ENCODE measurements at regions not wholly inside any gene's neighbourhood (a gene's known extent, or its start where the extent isn't known, plus 50 kb on each side); places are given as distances from the start of the nearest gene placed in this dataset.

DNA sequence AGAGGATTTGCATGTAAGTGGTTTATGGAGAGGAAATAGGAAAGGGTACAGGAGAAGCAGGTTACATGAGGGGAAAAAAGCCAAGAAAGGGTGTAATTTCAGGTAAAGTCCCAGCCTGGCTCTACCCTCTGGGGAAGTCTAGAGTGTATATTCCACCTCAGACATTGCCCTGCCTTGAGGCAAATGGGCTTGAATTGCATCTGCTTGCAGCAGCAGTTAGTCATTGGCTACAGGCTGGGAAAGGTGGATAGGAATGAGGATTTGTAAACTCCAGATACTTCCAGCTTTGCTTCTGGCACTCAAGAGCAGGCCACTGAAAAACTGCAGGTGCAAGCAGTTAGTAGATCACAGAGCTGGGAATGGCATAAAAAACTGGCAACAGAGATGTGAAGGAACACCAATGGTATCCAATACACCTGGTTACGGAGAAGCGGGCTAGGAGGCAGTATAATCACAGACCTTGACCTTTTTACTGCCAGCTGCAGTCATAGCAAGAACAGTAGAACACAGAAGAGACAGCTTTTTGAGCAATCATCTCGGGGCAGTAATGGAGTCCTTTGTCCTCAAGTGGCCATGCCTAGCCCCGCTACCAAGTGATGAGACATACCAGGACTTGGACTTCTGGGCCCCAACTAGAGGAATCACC lies 226.9 kb upstream of the NRIP1 start:
- Histone ChIP-seq H3K9me3 (ENCODE audit: control insufficient read depth, insufficient read depth, low read depth, low read length) (no peaks in the 10 kb centered on the region), H3K4me1 (ENCODE audit: control insufficient read depth, insufficient read depth, low read length) (no peaks in the 10 kb centered on the region), H3K4me3 (ENCODE audit: low read depth in 2 of 2, low read length in 2 of 2) (no peak overlapping the region), H3K27ac (ENCODE audit: low read length) (no peak overlapping the region), H3K36me3 (ENCODE audit: control insufficient read depth, insufficient read depth, low read length) (no peaks in the 10 kb centered on the region), H3K27me3 (ENCODE audit: control insufficient read depth, insufficient read depth, low read length) (no peaks in the 10 kb centered on the region)
- ChIA-PET POLR2A (no interaction called here), CTCF (no interaction called here)
- ATAC-seq (no peak), DNase-seq (ENCODE audit: low read depth, low spot score) (no peak)
- in situ Hi-C loops (cut with HindIII; ENCODE audit: low pct_unique_long_range_greater_than_20kb, low sequenced_read_pairs): no loop called here
- TF ChIP-seq TCF7L2 (IDR thresholded peaks at IDR 0.05; ENCODE audit: low read depth, low read length) (no peak), SIN3A (IDR thresholded peaks at IDR 0.05; ENCODE audit: borderline replicate concordance, insufficient read depth, low read depth, low read length) (no peak), POLR2AphosphoS5 (IDR thresholded peaks at IDR 0.05; ENCODE audit: low read depth, low read length) (no peak)
- TF ChIP-seq, protein P1, sequence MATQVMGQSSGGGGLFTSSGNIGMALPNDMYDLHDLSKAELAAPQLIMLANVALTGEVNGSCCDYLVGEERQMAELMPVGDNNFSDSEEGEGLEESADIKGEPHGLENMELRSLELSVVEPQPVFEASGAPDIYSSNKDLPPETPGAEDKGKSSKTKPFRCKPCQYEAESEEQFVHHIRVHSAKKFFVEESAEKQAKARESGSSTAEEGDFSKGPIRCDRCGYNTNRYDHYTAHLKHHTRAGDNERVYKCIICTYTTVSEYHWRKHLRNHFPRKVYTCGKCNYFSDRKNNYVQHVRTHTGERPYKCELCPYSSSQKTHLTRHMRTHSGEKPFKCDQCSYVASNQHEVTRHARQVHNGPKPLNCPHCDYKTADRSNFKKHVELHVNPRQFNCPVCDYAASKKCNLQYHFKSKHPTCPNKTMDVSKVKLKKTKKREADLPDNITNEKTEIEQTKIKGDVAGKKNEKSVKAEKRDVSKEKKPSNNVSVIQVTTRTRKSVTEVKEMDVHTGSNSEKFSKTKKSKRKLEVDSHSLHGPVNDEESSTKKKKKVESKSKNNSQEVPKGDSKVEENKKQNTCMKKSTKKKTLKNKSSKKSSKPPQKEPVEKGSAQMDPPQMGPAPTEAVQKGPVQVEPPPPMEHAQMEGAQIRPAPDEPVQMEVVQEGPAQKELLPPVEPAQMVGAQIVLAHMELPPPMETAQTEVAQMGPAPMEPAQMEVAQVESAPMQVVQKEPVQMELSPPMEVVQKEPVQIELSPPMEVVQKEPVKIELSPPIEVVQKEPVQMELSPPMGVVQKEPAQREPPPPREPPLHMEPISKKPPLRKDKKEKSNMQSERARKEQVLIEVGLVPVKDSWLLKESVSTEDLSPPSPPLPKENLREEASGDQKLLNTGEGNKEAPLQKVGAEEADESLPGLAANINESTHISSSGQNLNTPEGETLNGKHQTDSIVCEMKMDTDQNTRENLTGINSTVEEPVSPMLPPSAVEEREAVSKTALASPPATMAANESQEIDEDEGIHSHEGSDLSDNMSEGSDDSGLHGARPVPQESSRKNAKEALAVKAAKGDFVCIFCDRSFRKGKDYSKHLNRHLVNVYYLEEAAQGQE (IDR thresholded peaks at IDR 0.05; ENCODE audit: insufficient read depth in 1 of 2, low read depth in 2 of 2, low read length in 1 of 2): no peak
- TF ChIP-seq, protein P2, sequence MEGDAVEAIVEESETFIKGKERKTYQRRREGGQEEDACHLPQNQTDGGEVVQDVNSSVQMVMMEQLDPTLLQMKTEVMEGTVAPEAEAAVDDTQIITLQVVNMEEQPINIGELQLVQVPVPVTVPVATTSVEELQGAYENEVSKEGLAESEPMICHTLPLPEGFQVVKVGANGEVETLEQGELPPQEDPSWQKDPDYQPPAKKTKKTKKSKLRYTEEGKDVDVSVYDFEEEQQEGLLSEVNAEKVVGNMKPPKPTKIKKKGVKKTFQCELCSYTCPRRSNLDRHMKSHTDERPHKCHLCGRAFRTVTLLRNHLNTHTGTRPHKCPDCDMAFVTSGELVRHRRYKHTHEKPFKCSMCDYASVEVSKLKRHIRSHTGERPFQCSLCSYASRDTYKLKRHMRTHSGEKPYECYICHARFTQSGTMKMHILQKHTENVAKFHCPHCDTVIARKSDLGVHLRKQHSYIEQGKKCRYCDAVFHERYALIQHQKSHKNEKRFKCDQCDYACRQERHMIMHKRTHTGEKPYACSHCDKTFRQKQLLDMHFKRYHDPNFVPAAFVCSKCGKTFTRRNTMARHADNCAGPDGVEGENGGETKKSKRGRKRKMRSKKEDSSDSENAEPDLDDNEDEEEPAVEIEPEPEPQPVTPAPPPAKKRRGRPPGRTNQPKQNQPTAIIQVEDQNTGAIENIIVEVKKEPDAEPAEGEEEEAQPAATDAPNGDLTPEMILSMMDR (IDR thresholded peaks at IDR 0.05): no peak
- intact Hi-C loops (cut with micrococcal nuclease; ENCODE audit: unreplicated experiment): no loop called here
- no TSS peak for BruUV-seq (replicated peaks)

DNA sequence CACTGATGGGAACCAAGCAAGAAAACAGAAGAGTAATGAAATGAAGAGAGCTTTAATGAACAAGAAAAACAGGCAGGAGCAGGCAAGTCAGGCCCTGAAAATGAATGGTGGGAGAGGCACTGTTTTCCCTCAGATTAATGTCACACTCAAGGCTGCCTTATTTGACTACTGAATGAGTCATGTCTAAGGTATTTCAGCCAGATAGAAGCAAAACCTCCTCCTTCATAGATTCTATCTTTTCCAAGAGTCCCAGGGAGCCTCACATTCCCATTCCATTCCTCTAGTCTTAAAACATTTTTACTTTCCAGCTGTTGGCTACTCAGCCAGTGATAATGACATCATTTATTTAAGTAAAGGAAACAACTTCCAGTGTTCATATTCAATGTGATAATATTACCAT lies 228.4 kb upstream of the NRIP1 start:
- intact Hi-C loops (cut with micrococcal nuclease; ENCODE audit: unreplicated experiment) (no loop called here), in situ Hi-C loops (cut with HindIII; ENCODE audit: low pct_unique_long_range_greater_than_20kb, low sequenced_read_pairs) (no loop called here)
- ATAC-seq (peak; percentile 60; the same call in 1 of the 2 replicates), DNase-seq (ENCODE audit: low read depth, low spot score) (peak; percentile 17)
- Histone ChIP-seq H3K4me3 (ENCODE audit: low read depth in 2 of 2, low read length in 2 of 2) (no peak overlapping the region), H3K9me3 (ENCODE audit: control insufficient read depth, insufficient read depth, low read depth, low read length) (no peaks in the 10 kb centered on the region), H3K4me1 (ENCODE audit: control insufficient read depth, insufficient read depth, low read length) (no peaks in the 10 kb centered on the region), H3K36me3 (ENCODE audit: control insufficient read depth, insufficient read depth, low read length) (no peaks in the 10 kb centered on the region), H3K27me3 (ENCODE audit: control insufficient read depth, insufficient read depth, low read length) (no peaks in the 10 kb centered on the region), H3K27ac (ENCODE audit: low read length) (no peak overlapping the region)
- TF ChIP-seq TCF7L2 (IDR thresholded peaks at IDR 0.05; ENCODE audit: low read depth, low read length): no peak
- TF ChIP-seq, protein P2 (IDR thresholded peaks at IDR 0.05): no peak
- TF ChIP-seq, protein P1 (IDR thresholded peaks at IDR 0.05; ENCODE audit: insufficient read depth in 1 of 2, low read depth in 2 of 2, low read length in 1 of 2): no peak
- TF ChIP-seq SIN3A (IDR thresholded peaks at IDR 0.05; ENCODE audit: borderline replicate concordance, insufficient read depth, low read depth, low read length): no peak
- TF ChIP-seq POLR2AphosphoS5 (IDR thresholded peaks at IDR 0.05; ENCODE audit: low read depth, low read length): no peak
- ChIA-PET CTCF (no interaction called here), POLR2A (interaction anchor here (0.6 kb wide), 1 partner anchor 20 kb away, joined by 3 read pairs; no protein-coding TSS in a partner anchor)
- no TSS peak for BruUV-seq (replicated peaks)

All from Panc1 (cell line).